Activated T-helper 17 cell treated with anti-CD3 and anti-CD28 coated beads, Interleukin-2, amount 50 U/mL, for 72 hours (primary cell): ENCODE measurements at regions not wholly inside any gene's neighbourhood (a gene's known extent, or its start where the extent isn't known, plus 50 kb on each side); places are given as distances from the start of the nearest gene placed in this dataset.
"Not testable (repeated sequence)": the region's sequence is repeated elsewhere in the genome, so short reads cannot be mapped to it uniquely, and the experiment has no call there.

ENCODE experiments used
- ATAC-seq: fragments of 150-1000 bp; cut with Tn5 transposase; replicated peaks from 2 replicates; pipeline ENCODE4 v1.10.0; 2021; ENCODE audit warnings: mild to moderate bottlenecking, moderate library complexity
- H3K27ac Mint-ChIP-seq: one replicate; pipeline ENCODE4 v1.8.0; 2022; ENCODE audit warnings: mixed read lengths
- H3K27me3 Mint-ChIP-seq: one replicate; pipeline ENCODE4 v1.8.0; 2022; ENCODE audit warnings: mixed read lengths
- H3K36me3 Mint-ChIP-seq: one replicate; pipeline ENCODE4 v1.8.0; 2022; ENCODE audit warnings: low read depth, mild to moderate bottlenecking, mixed read lengths
- H3K4me1 Mint-ChIP-seq: one replicate; pipeline ENCODE4 v1.8.0; 2022; ENCODE audit warnings: mixed read lengths
- H3K4me3 Mint-ChIP-seq: one replicate; pipeline ENCODE4 v1.8.0; 2022; ENCODE audit warnings: mild to moderate bottlenecking, mixed read lengths
- H3K9me3 Mint-ChIP-seq: one replicate; pipeline ENCODE4 v1.8.0; 2022; ENCODE audit warnings: mixed read lengths

GRCh38 chr10:87300163-87300562 lies 57.4 kb upstream of the NUTM2D start:
- not testable (repeated sequence) for ATAC-seq, H3K4me1 Mint-ChIP-seq, H3K36me3 Mint-ChIP-seq, H3K4me3 Mint-ChIP-seq, H3K9me3 Mint-ChIP-seq, H3K27ac Mint-ChIP-seq, H3K27me3 Mint-ChIP-seq

GRCh38 chr10:87301466-87302115 lies 56.0 kb upstream of the NUTM2D start:
- not testable (repeated sequence) for H3K27ac Mint-ChIP-seq, H3K9me3 Mint-ChIP-seq, H3K4me1 Mint-ChIP-seq

DNA sequence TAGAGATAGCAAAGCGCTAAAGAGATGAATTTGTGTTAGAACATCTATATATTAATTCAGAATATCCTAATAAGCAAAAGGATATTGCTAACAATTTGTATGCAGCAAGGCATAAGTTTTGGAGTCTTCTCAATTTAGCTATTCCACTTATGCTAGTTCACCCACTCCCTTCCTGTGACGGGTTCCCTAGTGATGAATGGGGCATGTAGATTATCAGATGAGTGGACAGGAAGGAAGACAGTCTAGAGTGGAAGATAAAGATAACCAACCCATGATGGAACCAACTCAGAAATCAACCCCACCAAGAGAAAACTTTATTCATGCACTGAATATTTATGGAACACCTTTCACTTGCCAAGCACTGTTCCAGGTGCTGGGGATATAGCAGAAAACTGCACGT lies 55.4 kb upstream of the NUTM2D start:
- H3K9me3 Mint-ChIP-seq, H3K27me3 Mint-ChIP-seq, H3K4me1 Mint-ChIP-seq, ATAC-seq, H3K36me3 Mint-ChIP-seq, H3K27ac Mint-ChIP-seq, H3K4me3 Mint-ChIP-seq: not testable (repeated sequence)

More at GRCh38 chr10:87301466-87302115, 56.0 kb upstream of the NUTM2D start:
- H3K27me3 Mint-ChIP-seq, H3K36me3 Mint-ChIP-seq, H3K4me3 Mint-ChIP-seq: not testable (repeated sequence)
- peak; percentile 98 for ATAC-seq

GRCh38 chr10:87303707-87304106 lies 53.8 kb upstream of the NUTM2D start:
- H3K27me3 Mint-ChIP-seq, H3K4me1 Mint-ChIP-seq, H3K9me3 Mint-ChIP-seq, H3K27ac Mint-ChIP-seq, ATAC-seq, H3K4me3 Mint-ChIP-seq, H3K36me3 Mint-ChIP-seq: not testable (repeated sequence)

- not testable (repeated sequence) for H3K27ac Mint-ChIP-seq, H3K4me3 Mint-ChIP-seq, H3K4me1 Mint-ChIP-seq, H3K9me3 Mint-ChIP-seq, H3K27me3 Mint-ChIP-seq, ATAC-seq, H3K36me3 Mint-ChIP-seq
Observed at GRCh38 chr10:87306681-87307080, 50.9 kb upstream of the NUTM2D start.
